22Rv1 (cell line): ENCODE measurements at regions not wholly inside any gene's neighbourhood (a gene's known extent, or its start where the extent isn't known, plus 50 kb on each side); places are given as distances from the start of the nearest gene placed in this dataset.

ENCODE experiments used
- H3K27ac ChIP-seq: fragments of 450-650 bp; 2 replicates; pipeline ENCODE4 v1.5.1; 2017
- CTCF ChIP-seq: fragments of 450-650 bp; IDR thresholded peaks from 2 replicates; pipeline ENCODE4 v1.5.1; 2017; ENCODE audit warnings: mild to moderate bottlenecking
- ZFX ChIP-seq: fragments of 450-650 bp; IDR thresholded peaks from 2 replicates; pipeline ENCODE4 v1.6.1; 2017; ENCODE audit warnings: antibody characterized with exemption, borderline replicate concordance

- no peak overlapping the region for H3K27ac ChIP-seq
- TF ChIP-seq CTCF (no peak), ZFX (no peak)
Measured at GRCh38 chr20:19807946-19808330, 49.9 kb downstream of the RIN2 start.

GRCh38 chr20:19808498-19808897 lies 50.4 kb downstream of the RIN2 start:
- TF ChIP-seq ZFX (no peak), CTCF (no peak)
- H3K27ac ChIP-seq, result no peak overlapping the region

GRCh38 chr20:19809505-19809904 lies 51.4 kb downstream of the RIN2 start:
- no peak for TF ChIP-seq CTCF
- TF ChIP-seq ZFX, result no peak
- H3K27ac ChIP-seq, result no peak overlapping the region

GRCh38 chr20:19811231-19811630 lies 53.2 kb downstream of the RIN2 start:
- TF ChIP-seq ZFX (no peak), CTCF (no peak)

GRCh38 chr20:19812056-19812455 lies 54.0 kb downstream of the RIN2 start:
- TF ChIP-seq CTCF (no peak), ZFX (no peak)
- no peak overlapping the region for H3K27ac ChIP-seq

More at GRCh38 chr20:19811231-19811630, 53.2 kb downstream of the RIN2 start:
- no peak overlapping the region for H3K27ac ChIP-seq

- TF ChIP-seq CTCF (no peak), ZFX (no peak)
- H3K27ac ChIP-seq, result no peak overlapping the region
Measured at GRCh38 chr20:19812696-19813095, 54.6 kb downstream of the RIN2 start.

GRCh38 chr20:19813846-19814640 lies 56.0 kb downstream of the RIN2 start:
- H3K27ac ChIP-seq, result no peak overlapping the region

More at GRCh38 chr20:19813846-19814640, 56.0 kb downstream of the RIN2 start:
- TF ChIP-seq ZFX (no peak), CTCF (no peak)
